ENCODE measurements at regions not wholly inside any gene's neighbourhood (a gene's known extent, or its start where the extent isn't known, plus 50 kb on each side); places are given as distances from the start of the nearest gene placed in this dataset.
"Not testable (repeated sequence)": the region's sequence is repeated elsewhere in the genome, so short reads cannot be mapped to it uniquely, and the experiment has no call there.

- peak; percentile 43 for DNase-seq
- H3K9ac ChIP-seq (ENCODE audit: low read length): no peak overlapping the region
- H4K91ac ChIP-seq (ENCODE audit: low read length): no peak overlapping the region
- no peak overlapping the region for H2BK5ac ChIP-seq (ENCODE audit: low read depth, low read length, poor library complexity, severe bottlenecking)
- H2BK120ac ChIP-seq (ENCODE audit: low read depth, low read length): no peak overlapping the region
- H2BK15ac ChIP-seq (ENCODE audit: low read depth, poor library complexity, severe bottlenecking): no peak overlapping the region
- H3K4me1 ChIP-seq (ENCODE audit: control insufficient read depth, insufficient read depth, low read depth, low read length): no peaks in the 10 kb centered on the region
- H2AK5ac ChIP-seq (ENCODE audit: low read length, severe bottlenecking): no peak overlapping the region
- WGBS: no CpG with 5 or more reads among the region's 1 CpG
- H3K4ac ChIP-seq (ENCODE audit: low read depth in 1 of 2, low read length in 2 of 2): peak overlapping the region in 1 of 2 experiments; percentile 60
- H3K36me3 ChIP-seq (ENCODE audit: control insufficient read depth in 1 of 2, insufficient read depth in 2 of 2, low read depth in 1 of 2, low read length in 2 of 2): no peaks in the 10 kb centered on the region
- H4K8ac ChIP-seq (ENCODE audit: low read length): no peak overlapping the region
- H3K4me3 ChIP-seq (ENCODE audit: insufficient read depth in 1 of 2, low read depth in 1 of 2, low read length in 2 of 2): no peak overlapping the region
- H3K14ac ChIP-seq (ENCODE audit: low read length in 2 of 2): no peak overlapping the region
- H3K27me3 ChIP-seq (ENCODE audit: control insufficient read depth in 1 of 2, insufficient read depth in 1 of 2, low read length in 2 of 2): no peaks in the 10 kb centered on the region
- no peak overlapping the region for H3K18ac ChIP-seq (ENCODE audit: low read depth in 1 of 2, low read length in 2 of 2)
- no peak overlapping the region for H3K4me2 ChIP-seq (ENCODE audit: low read length, poor library complexity, severe bottlenecking)
- H3K27ac ChIP-seq (ENCODE audit: low read length, poor library complexity, severe bottlenecking): no peak overlapping the region
- H3K9me3 ChIP-seq (ENCODE audit: control insufficient read depth, low read length): no peaks in the 10 kb centered on the region
- H3K23ac ChIP-seq (ENCODE audit: low read length in 2 of 2): no peak overlapping the region
- no peaks in the 10 kb centered on the region for H3K79me1 ChIP-seq (replicated peaks; ENCODE audit: low read length, poor library complexity, severe bottlenecking)
- H2BK12ac ChIP-seq (ENCODE audit: low read length in 2 of 2): no peak overlapping the region
- no peak overlapping the region for H2AFZ ChIP-seq (ENCODE audit: low read depth, low read length)
Measured at GRCh38 chr5:165035520-165035919, 1530.1 kb downstream of the MAT2B start.

GRCh38 chr5:165039748-165040147 lies 1534.3 kb downstream of the MAT2B start:
- Histone ChIP-seq H3K4me1 (ENCODE audit: control insufficient read depth, insufficient read depth, low read depth, low read length) (no peaks in the 10 kb centered on the region), H3K9me3 (ENCODE audit: control insufficient read depth, low read length) (no peaks in the 10 kb centered on the region), H3K27me3 (ENCODE audit: control insufficient read depth in 1 of 2, insufficient read depth in 1 of 2, low read length in 2 of 2) (no peaks in the 10 kb centered on the region), H2BK120ac (ENCODE audit: low read depth, low read length) (no peak overlapping the region), H3K27ac (ENCODE audit: low read length, poor library complexity, severe bottlenecking) (no peak overlapping the region), H2BK12ac (ENCODE audit: low read length in 2 of 2) (no peak overlapping the region), H3K18ac (ENCODE audit: low read depth in 1 of 2, low read length in 2 of 2) (no peak overlapping the region), H4K8ac (ENCODE audit: low read length) (no peak overlapping the region), H3K9ac (ENCODE audit: low read length) (no peak overlapping the region), H3K23ac (ENCODE audit: low read length in 2 of 2) (no peak overlapping the region), H4K91ac (ENCODE audit: low read length) (no peak overlapping the region), H3K4ac (ENCODE audit: low read depth in 1 of 2, low read length in 2 of 2) (no peak overlapping the region), H2AFZ (ENCODE audit: low read depth, low read length) (no peak overlapping the region), H2BK5ac (ENCODE audit: low read depth, low read length, poor library complexity, severe bottlenecking) (no peak overlapping the region), H3K14ac (ENCODE audit: low read length in 2 of 2) (no peak overlapping the region), H2AK5ac (ENCODE audit: low read length, severe bottlenecking) (no peak overlapping the region), H3K36me3 (ENCODE audit: control insufficient read depth in 1 of 2, insufficient read depth in 2 of 2, low read depth in 1 of 2, low read length in 2 of 2) (no peaks in the 10 kb centered on the region), H2BK15ac (ENCODE audit: low read depth, poor library complexity, severe bottlenecking) (no peak overlapping the region), H3K4me2 (ENCODE audit: low read length, poor library complexity, severe bottlenecking) (no peak overlapping the region), H3K79me1 (replicated peaks; ENCODE audit: low read length, poor library complexity, severe bottlenecking) (no peaks in the 10 kb centered on the region), H3K4me3 (ENCODE audit: insufficient read depth in 1 of 2, low read depth in 1 of 2, low read length in 2 of 2) (no peak overlapping the region)
- WGBS: no CpG with 5 or more reads among the region's 3 CpGs
- DNase-seq: no peak

- H3K4me1 ChIP-seq (ENCODE audit: control insufficient read depth, insufficient read depth, low read depth, low read length); H2BK120ac ChIP-seq (ENCODE audit: low read depth, low read length); H2BK12ac ChIP-seq (ENCODE audit: low read length in 2 of 2); H3K18ac ChIP-seq (ENCODE audit: low read depth in 1 of 2, low read length in 2 of 2); H4K91ac ChIP-seq (ENCODE audit: low read length); DNase-seq; H3K36me3 ChIP-seq (ENCODE audit: control insufficient read depth in 1 of 2, insufficient read depth in 2 of 2, low read depth in 1 of 2, low read length in 2 of 2); H2AK5ac ChIP-seq (ENCODE audit: low read length, severe bottlenecking); H3K27me3 ChIP-seq (ENCODE audit: control insufficient read depth in 1 of 2, insufficient read depth in 1 of 2, low read length in 2 of 2); H3K9me3 ChIP-seq (ENCODE audit: control insufficient read depth, low read length); H2BK15ac ChIP-seq (ENCODE audit: low read depth, poor library complexity, severe bottlenecking); H3K4me2 ChIP-seq (ENCODE audit: low read length, poor library complexity, severe bottlenecking); H2BK5ac ChIP-seq (ENCODE audit: low read depth, low read length, poor library complexity, severe bottlenecking); H3K23ac ChIP-seq (ENCODE audit: low read length in 2 of 2); H3K4me3 ChIP-seq (ENCODE audit: insufficient read depth in 1 of 2, low read depth in 1 of 2, low read length in 2 of 2); H3K14ac ChIP-seq (ENCODE audit: low read length in 2 of 2); H3K9ac ChIP-seq (ENCODE audit: low read length); H4K8ac ChIP-seq (ENCODE audit: low read length); H3K79me1 ChIP-seq (replicated peaks; ENCODE audit: low read length, poor library complexity, severe bottlenecking); H3K27ac ChIP-seq (ENCODE audit: low read length, poor library complexity, severe bottlenecking); H3K4ac ChIP-seq (ENCODE audit: low read depth in 1 of 2, low read length in 2 of 2); H2AFZ ChIP-seq (ENCODE audit: low read depth, low read length): not testable (repeated sequence)
- WGBS: 86% methylated on average over 7 of the region's 7 CpGs
Measured at GRCh38 chr5:165045941-165046340, 1540.5 kb downstream of the MAT2B start.

GRCh38 chr5:165055476-165055875 lies 1550.1 kb downstream of the MAT2B start:
- no peak for DNase-seq
- Histone ChIP-seq H3K4me3 (ENCODE audit: insufficient read depth in 1 of 2, low read depth in 1 of 2, low read length in 2 of 2) (no peak overlapping the region), H3K27ac (ENCODE audit: low read length, poor library complexity, severe bottlenecking) (no peak overlapping the region), H3K9me3 (ENCODE audit: control insufficient read depth, low read length) (no peaks in the 10 kb centered on the region), H3K18ac (ENCODE audit: low read depth in 1 of 2, low read length in 2 of 2) (no peak overlapping the region), H2AK5ac (ENCODE audit: low read length, severe bottlenecking) (no peak overlapping the region), H2BK120ac (ENCODE audit: low read depth, low read length) (no peak overlapping the region), H3K79me1 (replicated peaks; ENCODE audit: low read length, poor library complexity, severe bottlenecking) (no peaks in the 10 kb centered on the region), H3K4me2 (ENCODE audit: low read length, poor library complexity, severe bottlenecking) (no peak overlapping the region), H2BK12ac (ENCODE audit: low read length in 2 of 2) (no peak overlapping the region), H3K4ac (ENCODE audit: low read depth in 1 of 2, low read length in 2 of 2) (no peak overlapping the region), H3K9ac (ENCODE audit: low read length) (no peak overlapping the region), H3K23ac (ENCODE audit: low read length in 2 of 2) (no peak overlapping the region), H2AFZ (ENCODE audit: low read depth, low read length) (no peak overlapping the region), H3K27me3 (ENCODE audit: control insufficient read depth in 1 of 2, insufficient read depth in 1 of 2, low read length in 2 of 2) (no peaks in the 10 kb centered on the region), H3K14ac (ENCODE audit: low read length in 2 of 2) (no peak overlapping the region), H3K36me3 (ENCODE audit: control insufficient read depth in 1 of 2, insufficient read depth in 2 of 2, low read depth in 1 of 2, low read length in 2 of 2) (no peaks in the 10 kb centered on the region), H2BK15ac (ENCODE audit: low read depth, poor library complexity, severe bottlenecking) (no peak overlapping the region), H4K8ac (ENCODE audit: low read length) (no peak overlapping the region), H2BK5ac (ENCODE audit: low read depth, low read length, poor library complexity, severe bottlenecking) (no peak overlapping the region), H4K91ac (ENCODE audit: low read length) (no peak overlapping the region), H3K4me1 (ENCODE audit: control insufficient read depth, insufficient read depth, low read depth, low read length) (no peaks in the 10 kb centered on the region)
- 78% methylated on average over 1 of the region's 1 CpG for WGBS
